OCI-LY3 (cell line): ENCODE measurements at regions not wholly inside any gene's neighbourhood (a gene's known extent, or its start where the extent isn't known, plus 50 kb on each side); places are given as distances from the start of the nearest gene placed in this dataset.
A peak's percentile ranks its signal among the peaks of the same experiment; 100 is the strongest.
"Not testable (repeated sequence)": the region's sequence is repeated elsewhere in the genome, so short reads cannot be mapped to it uniquely, and the experiment has no call there.

Experiments
- H2AFZ ChIP-seq: fragments of 200-600, 300-600 bp; shearing (Covaris generic); 2 replicates; pipeline ENCODE4 v1.6.0; 2014; ENCODE audit warnings: antibody characterized with exemption, low read depth, low read length
- H3K27ac ChIP-seq: fragments of 200-600, 300-600 bp; sonication (generic); 2 replicates; pipeline ENCODE4 v1.5.1; 2014; ENCODE audit warnings: mild to moderate bottlenecking, low read length, moderate library complexity, mixed read lengths
- H3K27me3 ChIP-seq: fragments of 200-600, 300-600 bp; sonication (generic); 2 replicates; pipeline ENCODE4 v1.6.1; 2014; ENCODE audit warnings: low read depth, low read length, mixed read lengths
- H3K36me3 ChIP-seq: fragments of 200-600, 300-600 bp; sonication (generic); replicated peaks from 2 replicates; pipeline ENCODE3; 2014; ENCODE audit warnings: low read depth, low read length, mixed read lengths
- H3K4me1 ChIP-seq: fragments of 300-600, 200-600 bp; sonication (generic); 2 replicates; pipeline ENCODE4 v1.6.1; 2014; ENCODE audit warnings: low read length, mixed read lengths
- H3K4me2 ChIP-seq: fragments of 200-600, 300-600 bp; sonication (generic); 2 replicates; pipeline ENCODE4 v1.6.1; 2014; ENCODE audit warnings: low read length, mixed read lengths
- H3K4me3 ChIP-seq: fragments of 300-600, 200-600 bp; sonication (generic); 2 replicates; pipeline ENCODE4 v1.5.1; 2014; ENCODE audit warnings: antibody characterized with exemption, mild to moderate bottlenecking, low read length, moderate library complexity
- H3K79me2 ChIP-seq: fragments of 300-600, 200-600 bp; shearing (Covaris generic); 2 replicates; pipeline ENCODE4 v1.6.1; 2014; ENCODE audit warnings: mild to moderate bottlenecking, low read length, mixed read lengths
- H3K9ac ChIP-seq: fragments of 300-600, 200-600 bp; shearing (Covaris generic); 2 replicates; pipeline ENCODE4 v1.6.0; 2014; ENCODE audit warnings: mild to moderate bottlenecking, low read length, moderate library complexity
- H3K9me3 ChIP-seq: fragments of 200-600, 300-600 bp; shearing (Covaris generic); 2 replicates; pipeline ENCODE4 v1.6.1; 2014; ENCODE audit warnings: low read length, mixed read lengths; ENCODE audit not compliant: insufficient read depth
- H4K20me1 ChIP-seq: fragments of 200-600, 300-600 bp; sonication (generic); 2 replicates; pipeline ENCODE4 v1.6.1; 2016; ENCODE audit warnings: low read length, mixed read lengths; ENCODE audit not compliant: insufficient read depth
- CTCF ChIP-seq: fragments of 200-600, 300-600 bp; sonication (generic); IDR thresholded peaks from 2 replicates; pipeline ENCODE4 v1.5.1; 2014; ENCODE audit warnings: antibody characterized with exemption, low read length, low read depth
- EZH2phosphoT487 ChIP-seq: fragments of 200-600 bp; shearing (Covaris generic); IDR thresholded peaks from 2 replicates; pipeline ENCODE4 v1.6.1; 2018; ENCODE audit warnings: antibody characterized with exemption, mixed run types, low read depth

GRCh38 chr1:100597061-100597741 lies 59.3 kb downstream of the GPR88 start:
- TF ChIP-seq CTCF, result no peak
- TF ChIP-seq EZH2phosphoT487, result no peak
- Histone ChIP-seq H3K9ac (no peak overlapping the region), H3K4me2 (no peak overlapping the region), H3K36me3 (no peaks in the 10 kb centered on the region), H3K4me3 (no peak overlapping the region), H3K4me1 (no peaks in the 10 kb centered on the region), H3K27ac (no peak overlapping the region), H3K79me2 (no peaks in the 10 kb centered on the region), H4K20me1 (no peaks in the 10 kb centered on the region), H2AFZ (no peak overlapping the region), H3K27me3 (no peaks in the 10 kb centered on the region), H3K9me3 (no peaks in the 10 kb centered on the region)

- no peaks in the 10 kb centered on the region for H4K20me1 ChIP-seq
- H3K9ac ChIP-seq, result no peak overlapping the region
- no peaks in the 10 kb centered on the region for H3K36me3 ChIP-seq
- H3K27ac ChIP-seq, result no peak overlapping the region
- no peaks in the 10 kb centered on the region for H3K27me3 ChIP-seq
- no peak overlapping the region for H2AFZ ChIP-seq
- H3K4me3 ChIP-seq, result no peak overlapping the region
- no peak for TF ChIP-seq EZH2phosphoT487
- TF ChIP-seq CTCF, result no peak
- H3K79me2 ChIP-seq, result no peaks in the 10 kb centered on the region
- H3K4me2 ChIP-seq, result no peak overlapping the region
- H3K9me3 ChIP-seq, result no peaks in the 10 kb centered on the region
- H3K4me1 ChIP-seq, result no peaks in the 10 kb centered on the region
Measured at GRCh38 chr1:100597784-100598183, 59.8 kb downstream of the GPR88 start.

GRCh38 chr1:100600377-100600776 lies 62.4 kb downstream of the GPR88 start:
- H3K27ac ChIP-seq, H3K9ac ChIP-seq, H2AFZ ChIP-seq, H3K9me3 ChIP-seq, H3K4me2 ChIP-seq, H3K36me3 ChIP-seq, H3K27me3 ChIP-seq, H3K4me3 ChIP-seq, H4K20me1 ChIP-seq, H3K79me2 ChIP-seq: not testable (repeated sequence)
- H3K4me1 ChIP-seq, result peaks cover 11% of the 10 kb centered on the region

GRCh38 chr1:100602028-100602427 lies 64.1 kb downstream of the GPR88 start:
- not testable (repeated sequence) for H2AFZ ChIP-seq, H3K4me2 ChIP-seq, H3K79me2 ChIP-seq, H3K36me3 ChIP-seq, H3K9ac ChIP-seq, H3K27me3 ChIP-seq, H3K27ac ChIP-seq, H4K20me1 ChIP-seq, H3K4me3 ChIP-seq, H3K9me3 ChIP-seq
- peaks cover 11% of the 10 kb centered on the region for H3K4me1 ChIP-seq

- no peaks in the 10 kb centered on the region for H3K79me2 ChIP-seq
- no peak overlapping the region for H3K27ac ChIP-seq
- TF ChIP-seq EZH2phosphoT487 (no peak), CTCF (no peak)
- H3K36me3 ChIP-seq, result no peaks in the 10 kb centered on the region
- H4K20me1 ChIP-seq, result no peaks in the 10 kb centered on the region
- no peaks in the 10 kb centered on the region for H3K27me3 ChIP-seq
- no peak overlapping the region for H3K9ac ChIP-seq
- no peak overlapping the region for H3K4me3 ChIP-seq
- H3K4me1 ChIP-seq, result peaks cover 11% of the 10 kb centered on the region
- H3K9me3 ChIP-seq, result no peaks in the 10 kb centered on the region
- H2AFZ ChIP-seq, result no peak overlapping the region
- H3K4me2 ChIP-seq, result peak overlapping the region; percentile 51
Measured at GRCh38 chr1:100604372-100604771, 66.4 kb downstream of the GPR88 start.
